ENCODE measurements at regions not wholly inside any gene's neighbourhood (a gene's known extent, or its start where the extent isn't known, plus 50 kb on each side); places are given as distances from the start of the nearest gene placed in this dataset.
A peak's percentile ranks its signal among the peaks of the same experiment; 100 is the strongest.

GRCh38 chr1:116228511-116228910 is 117.3 kb downstream of the MAB21L3 start:
- no peak for DNase-seq
- in situ Hi-C loops (cut with HindIII; ENCODE audit: low pct_ligation_motif_present, low pct_unique_long_range_greater_than_20kb, low sequenced_read_pairs): no loop called here

- DNase-seq: no peak
- in situ Hi-C loops (cut with HindIII; ENCODE audit: low pct_ligation_motif_present, low pct_unique_long_range_greater_than_20kb, low sequenced_read_pairs): no loop called here
Observed at GRCh38 chr1:116230712-116231111, 119.5 kb downstream of the MAB21L3 start.

- in situ Hi-C loops (cut with HindIII; ENCODE audit: low pct_ligation_motif_present, low pct_unique_long_range_greater_than_20kb, low sequenced_read_pairs): no loop called here
- DNase-seq: no peak
Observed at GRCh38 chr1:116231752-116232151, 120.6 kb downstream of the MAB21L3 start.

GRCh38 chr1:116232989-116233514 is 121.9 kb downstream of the MAB21L3 start:
- no peak for DNase-seq
- in situ Hi-C loops (cut with HindIII; ENCODE audit: low pct_ligation_motif_present, low pct_unique_long_range_greater_than_20kb, low sequenced_read_pairs): no loop called here

- in situ Hi-C loops (cut with HindIII; ENCODE audit: low pct_ligation_motif_present, low pct_unique_long_range_greater_than_20kb, low sequenced_read_pairs): no loop called here
- no peak for DNase-seq
Observed at GRCh38 chr1:116234429-116234828, 123.2 kb downstream of the MAB21L3 start.

- in situ Hi-C loops (cut with HindIII; ENCODE audit: low pct_ligation_motif_present, low pct_unique_long_range_greater_than_20kb, low sequenced_read_pairs): no loop called here
- no peak for DNase-seq
Observed at GRCh38 chr1:116239916-116240315, 128.7 kb downstream of the MAB21L3 start.

GRCh38 chr1:116242741-116243140 is 130.3 kb upstream of the ATP1A1 start:
- in situ Hi-C loops (cut with HindIII; ENCODE audit: low pct_ligation_motif_present, low pct_unique_long_range_greater_than_20kb, low sequenced_read_pairs): no loop called here

GRCh38 chr1:116243333-116244054 is 129.6 kb upstream of the ATP1A1 start:
- in situ Hi-C loops (cut with HindIII; ENCODE audit: low pct_ligation_motif_present, low pct_unique_long_range_greater_than_20kb, low sequenced_read_pairs): no loop called here
- DNase-seq: no peak

More at GRCh38 chr1:116242741-116243140, 130.3 kb upstream of the ATP1A1 start:
- no peak for DNase-seq

GRCh38 chr1:116246174-116246573 is 126.9 kb upstream of the ATP1A1 start:
- no peak for DNase-seq
- in situ Hi-C loops (cut with HindIII; ENCODE audit: low pct_ligation_motif_present, low pct_unique_long_range_greater_than_20kb, low sequenced_read_pairs): no loop called here

GRCh38 chr1:116252271-116252670 is 120.8 kb upstream of the ATP1A1 start:
- DNase-seq: no peak

GRCh38 chr1:116252785-116253184 is 120.3 kb upstream of the ATP1A1 start:
- no peak for DNase-seq
- in situ Hi-C loops (cut with HindIII; ENCODE audit: low pct_ligation_motif_present, low pct_unique_long_range_greater_than_20kb, low sequenced_read_pairs): no loop called here

More at GRCh38 chr1:116252271-116252670, 120.8 kb upstream of the ATP1A1 start:
- in situ Hi-C loops (cut with HindIII; ENCODE audit: low pct_ligation_motif_present, low pct_unique_long_range_greater_than_20kb, low sequenced_read_pairs): no loop called here

- DNase-seq: no peak
- in situ Hi-C loops (cut with HindIII; ENCODE audit: low pct_ligation_motif_present, low pct_unique_long_range_greater_than_20kb, low sequenced_read_pairs): no loop called here
Observed at GRCh38 chr1:116253566-116254382, 119.3 kb upstream of the ATP1A1 start.

GRCh38 chr1:116254776-116255175 is 118.3 kb upstream of the ATP1A1 start:
- in situ Hi-C loops (cut with HindIII; ENCODE audit: low pct_ligation_motif_present, low pct_unique_long_range_greater_than_20kb, low sequenced_read_pairs): no loop called here
- peak; percentile 2 for DNase-seq

- no peak for DNase-seq
- in situ Hi-C loops (cut with HindIII; ENCODE audit: low pct_ligation_motif_present, low pct_unique_long_range_greater_than_20kb, low sequenced_read_pairs): no loop called here
Observed at GRCh38 chr1:116255486-116256285, 117.4 kb upstream of the ATP1A1 start.

GRCh38 chr1:116256286-116256649 is 116.8 kb upstream of the ATP1A1 start:
- peak; percentile 41 for DNase-seq
- in situ Hi-C loops (cut with HindIII; ENCODE audit: low pct_ligation_motif_present, low pct_unique_long_range_greater_than_20kb, low sequenced_read_pairs): no loop called here

- no peak for DNase-seq
- in situ Hi-C loops (cut with HindIII; ENCODE audit: low pct_ligation_motif_present, low pct_unique_long_range_greater_than_20kb, low sequenced_read_pairs): no loop called here
Observed at GRCh38 chr1:116256875-116257274, 116.2 kb upstream of the ATP1A1 start.

- in situ Hi-C loops (cut with HindIII; ENCODE audit: low pct_ligation_motif_present, low pct_unique_long_range_greater_than_20kb, low sequenced_read_pairs): no loop called here
- DNase-seq: no peak
Observed at GRCh38 chr1:116257341-116257767, 115.7 kb upstream of the ATP1A1 start.

- no peak for DNase-seq
- in situ Hi-C loops (cut with HindIII; ENCODE audit: low pct_ligation_motif_present, low pct_unique_long_range_greater_than_20kb, low sequenced_read_pairs): no loop called here
Observed at GRCh38 chr1:116257836-116258235, 115.2 kb upstream of the ATP1A1 start.

All from ACHN (cell line).